Calu3 (cell line): ENCODE measurements at regions not wholly inside any gene's neighbourhood (a gene's known extent, or its start where the extent isn't known, plus 50 kb on each side); places are given as distances from the start of the nearest gene placed in this dataset.

ENCODE experiments used
- BruUV-seq: library from RNA; stranded (reverse); fragments of 400-500 nt; replicated peaks from 2 replicates; lab custom pipeline; 2021; lab: Mats Ljungman, UMichigan
- CTCF ChIA-PET: fragments of 300-600 bp; sonication (Branson Sonifier 250); formaldehyde crosslinking; loops from one replicate; lab custom pipeline; 2022; ENCODE audit warnings: antibody characterized with exemption; lab: Charles Lee
- DNase-seq: peaks from one replicate; pipeline ENCODE4 v3.0.0; 2022
- H3K27ac Mint-ChIP-seq: one replicate; pipeline ENCODE4 v1.8.0; 2022; ENCODE audit warnings: mixed read lengths; ENCODE audit not compliant: unreplicated experiment
- H3K27me3 Mint-ChIP-seq: one replicate; pipeline ENCODE4 v1.8.0; 2022; ENCODE audit warnings: mixed read lengths; ENCODE audit not compliant: unreplicated experiment
- H3K36me3 Mint-ChIP-seq: one replicate; pipeline ENCODE4 v1.8.0; 2022; ENCODE audit warnings: mild to moderate bottlenecking, moderate library complexity, mixed read lengths; ENCODE audit not compliant: insufficient read depth, unreplicated experiment
- H3K4me1 Mint-ChIP-seq: one replicate; pipeline ENCODE4 v1.8.0; 2022; ENCODE audit warnings: mild to moderate bottlenecking, low read depth, mixed read lengths; ENCODE audit not compliant: unreplicated experiment
- H3K4me3 Mint-ChIP-seq: one replicate; pipeline ENCODE4 v1.8.0; 2022; ENCODE audit warnings: mild to moderate bottlenecking, low read depth, moderate library complexity, mixed read lengths; ENCODE audit not compliant: unreplicated experiment
- H3K9me3 Mint-ChIP-seq: one replicate; pipeline ENCODE4 v1.8.0; 2022; ENCODE audit warnings: low read depth, mixed read lengths; ENCODE audit not compliant: unreplicated experiment
- intact Hi-C: fragments of 100-400 bp; cut with micrococcal nuclease; formaldehyde crosslinking; loops from one replicate; pipeline ENCODE4 v1.10.0; 2022; ENCODE audit not compliant: unreplicated experiment
- TF ChIP-seq, protein P1 (sequence below): fragments of 200-600 bp; IDR thresholded peaks from one replicate; pipeline ENCODE4 v1.8.0; 2022; ENCODE audit warnings: antibody characterized with exemption; ENCODE audit not compliant: unreplicated experiment

DNA sequence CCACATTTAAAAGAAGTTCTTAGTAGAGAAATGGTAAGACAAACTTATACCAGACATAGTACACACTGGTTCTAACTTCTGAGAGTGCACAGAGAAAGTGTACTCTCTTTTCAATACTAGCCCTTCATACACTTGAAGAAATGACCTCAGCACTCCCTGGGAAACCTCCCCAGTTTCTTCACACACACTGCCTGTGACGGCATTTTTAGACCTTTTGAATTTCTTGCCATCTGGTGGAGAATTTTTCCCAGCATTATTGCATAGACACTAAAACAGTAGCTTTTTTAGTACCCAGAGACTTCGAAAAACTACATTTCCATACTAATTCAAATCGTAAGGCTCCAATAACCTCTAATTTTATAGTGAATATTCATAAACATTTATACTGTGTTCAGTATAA is 341.6 kb upstream of the MAOA start:
- H3K4me1 Mint-ChIP-seq: no peaks in the 10 kb centered on the region
- CTCF ChIA-PET: no interaction called here
- no TSS peak for BruUV-seq

DNA sequence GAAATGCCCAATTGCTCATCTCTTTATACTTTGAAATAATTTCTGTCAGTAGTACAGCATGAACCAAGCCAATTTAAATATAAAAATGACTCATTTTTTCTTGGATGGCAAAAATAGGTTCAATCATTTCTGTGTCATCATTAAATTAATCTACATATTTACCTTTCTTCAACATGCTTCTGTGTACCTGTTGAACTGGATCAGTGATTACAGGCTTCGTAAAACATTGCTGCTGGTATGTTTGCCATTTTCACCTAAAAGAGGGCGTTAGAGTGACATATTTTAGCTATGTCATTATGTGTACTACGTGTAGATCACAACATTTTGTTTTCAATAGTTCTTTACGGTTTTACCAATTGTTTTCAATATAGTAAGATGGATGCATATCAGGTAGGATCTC is 340.5 kb upstream of the MAOA start:
- BruUV-seq: no TSS peak
- H3K36me3 Mint-ChIP-seq: no peaks in the 10 kb centered on the region
- no peaks in the 10 kb centered on the region for H3K27me3 Mint-ChIP-seq
- DNase-seq: no peak
- no peaks in the 10 kb centered on the region for H3K9me3 Mint-ChIP-seq
- H3K27ac Mint-ChIP-seq: no peak overlapping the region
- intact Hi-C loops: no loop called here
- no peaks in the 10 kb centered on the region for H3K4me1 Mint-ChIP-seq
- CTCF ChIA-PET: no interaction called here
- H3K4me3 Mint-ChIP-seq: no peak overlapping the region
- TF ChIP-seq, protein P1, sequence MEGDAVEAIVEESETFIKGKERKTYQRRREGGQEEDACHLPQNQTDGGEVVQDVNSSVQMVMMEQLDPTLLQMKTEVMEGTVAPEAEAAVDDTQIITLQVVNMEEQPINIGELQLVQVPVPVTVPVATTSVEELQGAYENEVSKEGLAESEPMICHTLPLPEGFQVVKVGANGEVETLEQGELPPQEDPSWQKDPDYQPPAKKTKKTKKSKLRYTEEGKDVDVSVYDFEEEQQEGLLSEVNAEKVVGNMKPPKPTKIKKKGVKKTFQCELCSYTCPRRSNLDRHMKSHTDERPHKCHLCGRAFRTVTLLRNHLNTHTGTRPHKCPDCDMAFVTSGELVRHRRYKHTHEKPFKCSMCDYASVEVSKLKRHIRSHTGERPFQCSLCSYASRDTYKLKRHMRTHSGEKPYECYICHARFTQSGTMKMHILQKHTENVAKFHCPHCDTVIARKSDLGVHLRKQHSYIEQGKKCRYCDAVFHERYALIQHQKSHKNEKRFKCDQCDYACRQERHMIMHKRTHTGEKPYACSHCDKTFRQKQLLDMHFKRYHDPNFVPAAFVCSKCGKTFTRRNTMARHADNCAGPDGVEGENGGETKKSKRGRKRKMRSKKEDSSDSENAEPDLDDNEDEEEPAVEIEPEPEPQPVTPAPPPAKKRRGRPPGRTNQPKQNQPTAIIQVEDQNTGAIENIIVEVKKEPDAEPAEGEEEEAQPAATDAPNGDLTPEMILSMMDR: no peak

More for the DNA sequence above, 341.6 kb upstream of the MAOA start:
- TF ChIP-seq, protein P1: no peak
- Mint-ChIP-seq H3K27me3 (no peaks in the 10 kb centered on the region), H3K9me3 (no peaks in the 10 kb centered on the region), H3K4me3 (no peak overlapping the region), H3K36me3 (no peaks in the 10 kb centered on the region), H3K27ac (no peak overlapping the region)
- intact Hi-C loops: no loop called here
- DNase-seq: no peak

DNA sequence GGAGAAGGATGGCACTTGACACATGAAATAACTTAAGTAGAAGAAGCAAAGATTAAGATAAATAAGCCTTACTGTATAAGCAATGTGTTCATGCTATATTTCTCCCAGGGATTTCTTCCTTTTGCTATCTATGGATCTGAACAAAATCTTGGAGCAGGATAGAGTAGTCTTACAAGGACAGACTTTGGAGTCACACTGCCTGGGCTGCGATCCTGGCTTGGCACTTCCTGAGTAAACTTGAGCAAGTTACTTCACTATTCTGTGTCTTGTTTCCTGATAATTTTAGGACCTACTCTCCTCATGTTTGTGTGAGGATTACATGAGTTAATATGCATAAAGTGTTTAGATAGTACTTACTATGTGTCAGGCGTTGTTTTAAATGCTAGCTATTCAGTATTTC is 340.0 kb upstream of the MAOA start:
- Mint-ChIP-seq H3K4me1 (no peaks in the 10 kb centered on the region), H3K9me3 (no peaks in the 10 kb centered on the region), H3K27ac (no peak overlapping the region), H3K27me3 (no peaks in the 10 kb centered on the region), H3K4me3 (no peak overlapping the region), H3K36me3 (no peaks in the 10 kb centered on the region)
- intact Hi-C loops: no loop called here
- CTCF ChIA-PET: no interaction called here
- no peak for DNase-seq
- BruUV-seq: no TSS peak
- TF ChIP-seq, protein P1: no peak

DNA sequence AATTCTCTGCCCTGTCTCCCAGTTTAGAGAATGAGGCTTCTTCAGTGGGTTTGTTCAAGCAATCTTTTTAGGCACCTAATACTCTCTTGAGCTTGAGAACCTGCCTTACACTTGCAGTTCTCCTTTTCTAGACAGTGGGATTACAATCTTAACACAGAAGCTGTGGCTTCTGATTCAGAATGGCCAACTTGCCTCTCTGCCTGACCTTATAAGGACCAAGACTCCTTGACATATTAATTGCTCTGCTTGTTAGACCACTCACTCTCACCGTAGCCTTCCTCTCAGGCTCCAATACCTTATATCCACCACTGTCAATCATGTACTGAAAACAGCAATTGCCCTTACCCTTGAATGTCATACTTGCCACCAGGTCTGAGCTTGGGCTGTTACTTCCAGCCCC is 338.7 kb upstream of the MAOA start:
- Mint-ChIP-seq H3K36me3 (no peaks in the 10 kb centered on the region), H3K27me3 (no peaks in the 10 kb centered on the region), H3K4me3 (no peak overlapping the region), H3K27ac (no peak overlapping the region), H3K9me3 (no peaks in the 10 kb centered on the region), H3K4me1 (no peaks in the 10 kb centered on the region)
- BruUV-seq: no TSS peak
- TF ChIP-seq, protein P1: no peak
- CTCF ChIA-PET: no interaction called here
- DNase-seq: no peak
- intact Hi-C loops: no loop called here
